ENCODE measurements at regions not wholly inside any gene's neighbourhood (a gene's known extent, or its start where the extent isn't known, plus 50 kb on each side); places are given as distances from the start of the nearest gene placed in this dataset.

DNA sequence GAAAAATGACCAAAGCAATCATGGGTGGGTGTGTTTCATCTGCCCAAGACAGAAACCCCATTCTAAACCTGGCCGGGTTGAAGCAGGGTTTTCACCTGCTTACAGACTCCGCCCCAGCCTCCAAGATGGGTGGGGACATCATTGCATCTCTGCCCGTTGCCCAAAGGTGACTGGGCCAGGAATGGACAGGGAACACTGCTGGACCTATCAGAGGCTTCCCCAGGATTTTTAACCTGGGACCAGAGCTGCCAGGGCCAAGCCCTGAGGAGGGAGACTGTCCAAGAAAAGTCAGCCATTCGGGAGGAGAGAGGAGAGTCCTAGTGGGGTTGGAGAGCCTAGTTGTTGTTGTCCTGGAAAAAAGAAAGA, 109.7 kb upstream of the ALDH1A3 start:
- Histone ChIP-seq H3K4me3 (no peak overlapping the region), H3K79me2 (ENCODE audit: control insufficient read depth, insufficient read depth, low read length) (no peaks in the 10 kb centered on the region), H3K9ac (ENCODE audit: control insufficient read depth, insufficient read depth, low read length) (no peak overlapping the region), H3K4me1 (ENCODE audit: control insufficient read depth, insufficient read depth, low read length) (no peaks in the 10 kb centered on the region), H3K9me3 (replicated peaks; ENCODE audit: control insufficient read depth, insufficient read depth, low read length) (no peaks in the 10 kb centered on the region; the same call in 2 of the 3 replicates), H2AFZ (ENCODE audit: control insufficient read depth, low read depth, low read length) (no peak overlapping the region), H4K20me1 (ENCODE audit: control insufficient read depth, insufficient read depth) (no peaks in the 10 kb centered on the region), H3K4me2 (ENCODE audit: control insufficient read depth, insufficient read depth) (no peak overlapping the region), H3K27ac (ENCODE audit: control insufficient read depth, insufficient read depth) (no peak overlapping the region), H3K36me3 (ENCODE audit: control insufficient read depth in 2 of 2, insufficient read depth in 2 of 2, low read length in 1 of 2) (no peaks in the 10 kb centered on the region), H3K27me3 (replicated peaks in 1 of 2; ENCODE audit: control insufficient read depth in 2 of 2, insufficient read depth in 2 of 2, low read length in 1 of 2) (no peaks in the 10 kb centered on the region; a peak in 2 of 4 replicates)
- intact Hi-C loops (cut with micrococcal nuclease; ENCODE audit: unreplicated experiment) (no loop called here), in situ Hi-C loops (cut with MboI) (no loop called here)
- BruUV-seq (replicated peaks): no TSS peak
- ATAC-seq: no peak
- no peak for TF ChIP-seq RB1 (IDR thresholded peaks at IDR 0.05; ENCODE audit: borderline replicate concordance)
- TF ChIP-seq EZH2 (IDR thresholded peaks at IDR 0.05; ENCODE audit: borderline replicate concordance, control insufficient read depth, low read depth, low read length): no peak
- TF ChIP-seq ESRRA (IDR thresholded peaks at IDR 0.05; ENCODE audit: low read length): no peak
- TF ChIP-seq ZNF24 (IDR thresholded peaks at IDR 0.05): no peak
- no peak for TF ChIP-seq FOXK2 (IDR thresholded peaks at IDR 0.05)
- no peak for TF ChIP-seq CBFB (IDR thresholded peaks at IDR 0.05; ENCODE audit: low read depth)
- TF ChIP-seq SMAD5 (IDR thresholded peaks at IDR 0.05; ENCODE audit: low read depth): no peak
- TF ChIP-seq MEF2A (IDR thresholded peaks at IDR 0.05; ENCODE audit: insufficient read depth, low read depth, low read length): no peak
- TF ChIP-seq, protein P1, sequence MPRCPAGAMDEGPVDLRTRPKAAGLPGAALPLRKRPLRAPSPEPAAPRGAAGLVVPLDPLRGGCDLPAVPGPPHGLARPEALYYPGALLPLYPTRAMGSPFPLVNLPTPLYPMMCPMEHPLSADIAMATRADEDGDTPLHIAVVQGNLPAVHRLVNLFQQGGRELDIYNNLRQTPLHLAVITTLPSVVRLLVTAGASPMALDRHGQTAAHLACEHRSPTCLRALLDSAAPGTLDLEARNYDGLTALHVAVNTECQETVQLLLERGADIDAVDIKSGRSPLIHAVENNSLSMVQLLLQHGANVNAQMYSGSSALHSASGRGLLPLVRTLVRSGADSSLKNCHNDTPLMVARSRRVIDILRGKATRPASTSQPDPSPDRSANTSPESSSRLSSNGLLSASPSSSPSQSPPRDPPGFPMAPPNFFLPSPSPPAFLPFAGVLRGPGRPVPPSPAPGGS (IDR thresholded peaks at IDR 0.05; ENCODE audit: borderline replicate concordance, insufficient read depth, low read depth, low read length, poor library complexity, severe bottlenecking): no peak
- TF ChIP-seq, protein P2, sequence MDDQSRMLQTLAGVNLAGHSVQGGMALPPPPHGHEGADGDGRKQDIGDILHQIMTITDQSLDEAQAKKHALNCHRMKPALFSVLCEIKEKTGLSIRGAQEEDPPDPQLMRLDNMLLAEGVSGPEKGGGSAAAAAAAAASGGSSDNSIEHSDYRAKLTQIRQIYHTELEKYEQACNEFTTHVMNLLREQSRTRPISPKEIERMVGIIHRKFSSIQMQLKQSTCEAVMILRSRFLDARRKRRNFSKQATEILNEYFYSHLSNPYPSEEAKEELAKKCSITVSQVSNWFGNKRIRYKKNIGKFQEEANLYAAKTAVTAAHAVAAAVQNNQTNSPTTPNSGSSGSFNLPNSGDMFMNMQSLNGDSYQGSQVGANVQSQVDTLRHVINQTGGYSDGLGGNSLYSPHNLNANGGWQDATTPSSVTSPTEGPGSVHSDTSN (IDR thresholded peaks at IDR 0.05; ENCODE audit: insufficient replicate concordance, low read depth, low read length): no peak
- no peak for TF ChIP-seq POLR2AphosphoS5 (IDR thresholded peaks at IDR 0.05; ENCODE audit: low read length)
- TF ChIP-seq CBX3 (IDR thresholded peaks at IDR 0.05; ENCODE audit: borderline replicate concordance, low read depth): no peak
- FAIRE-seq: no peak
- DNase-seq (ENCODE audit: low read depth, low spot score): no peak
- ChIA-PET POLR2A (no interaction called here), CTCF (no interaction called here), RAD21 (ENCODE audit: unreplicated experiment) (no interaction called here), SMC1A (ENCODE audit: uncharacterized antibody, unreplicated experiment) (no interaction called here)
- 18% methylated on average over 4 of the region's 4 CpGs for WGBS (ENCODE audit: insufficient coverage, insufficient replicate concordance, low lambda C conversion rate, missing lambda C conversion rate)

All from GM12878 (cell line).